GM12891 (cell line): ENCODE measurements at regions not wholly inside any gene's neighbourhood (a gene's known extent, or its start where the extent isn't known, plus 50 kb on each side); places are given as distances from the start of the nearest gene placed in this dataset.

Source experiments
- POLR2A ChIP-seq: IDR thresholded peaks from 2 replicates; pipeline ENCODE4 v1.6.1; 2011; ENCODE audit warnings: low read depth, low read length, control low read depth
- POLR2AphosphoS5 ChIP-seq: IDR thresholded peaks from 2 replicates; pipeline ENCODE4 v1.6.1; 2011; ENCODE audit warnings: low read depth, low read length, control low read depth
- TAF1 ChIP-seq: IDR thresholded peaks from 2 replicates; pipeline ENCODE4 v1.6.1; 2011; ENCODE audit warnings: low read depth, low read length, control low read depth

DNA sequence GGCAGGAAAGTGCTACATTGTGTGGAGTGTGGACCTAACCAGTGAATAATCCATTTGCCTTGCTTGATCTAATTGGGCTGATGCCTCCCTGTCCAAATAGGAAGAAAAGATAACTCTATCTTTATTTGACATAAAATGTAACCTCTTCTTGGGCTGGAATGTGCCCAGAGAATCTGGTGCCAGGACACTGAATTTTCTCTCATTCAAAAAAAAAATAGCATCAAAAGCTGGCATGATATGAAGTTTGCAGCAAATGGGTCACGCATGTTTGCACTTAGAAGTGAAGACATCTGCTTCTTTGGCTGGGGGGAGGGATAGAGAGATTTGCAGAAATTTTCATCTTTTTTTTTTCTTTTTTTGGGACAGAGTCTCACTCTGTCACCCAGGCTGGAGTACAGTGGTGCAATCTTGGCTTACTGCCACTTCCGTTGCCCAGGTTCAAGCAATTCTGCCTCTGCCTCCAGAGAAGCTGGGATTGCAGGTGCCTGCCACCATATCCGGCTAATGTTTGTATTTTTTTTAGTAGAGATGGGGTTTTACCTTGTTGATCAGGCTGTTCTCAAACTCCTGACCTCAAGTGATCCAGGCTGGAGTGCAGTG lies 478.2 kb upstream of the EEF2KMT start:
- TF ChIP-seq POLR2A (no peak), POLR2AphosphoS5 (no peak), TAF1 (no peak)
